Renal pelvis (tissue), 1 donor: ENCODE measurements at regions not wholly inside any gene's neighbourhood (a gene's known extent, or its start where the extent isn't known, plus 50 kb on each side); places are given as distances from the start of the nearest gene placed in this dataset.
"Not testable (repeated sequence)": the region's sequence is repeated elsewhere in the genome, so short reads cannot be mapped to it uniquely, and the experiment has no call there.

ENCODE experiments used
- DNase-seq: peaks from one replicate; pipeline ENCODE4 v3.0.0-alpha.2; 2013

DNA sequence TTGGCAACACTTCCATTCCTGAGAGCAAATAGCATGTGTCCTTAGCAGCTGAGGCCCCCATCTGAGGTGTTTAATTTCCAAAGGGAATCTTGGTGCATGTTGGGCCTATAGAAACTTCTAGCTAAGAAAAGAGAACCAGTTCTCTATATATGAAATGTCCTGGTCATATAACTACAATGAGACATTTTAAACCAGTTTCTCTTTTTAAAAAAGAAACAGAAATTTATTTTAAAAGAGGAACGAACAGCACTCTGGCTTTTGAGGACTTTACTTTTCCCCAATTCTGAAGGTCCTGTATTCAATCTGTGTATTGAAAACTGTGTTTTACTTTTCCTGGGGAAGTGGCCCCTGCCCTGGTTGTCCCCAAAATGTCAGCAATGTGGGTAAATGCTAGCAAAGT lies 94.0 kb upstream of the FOXN2 start:
- no peak for DNase-seq

DNA sequence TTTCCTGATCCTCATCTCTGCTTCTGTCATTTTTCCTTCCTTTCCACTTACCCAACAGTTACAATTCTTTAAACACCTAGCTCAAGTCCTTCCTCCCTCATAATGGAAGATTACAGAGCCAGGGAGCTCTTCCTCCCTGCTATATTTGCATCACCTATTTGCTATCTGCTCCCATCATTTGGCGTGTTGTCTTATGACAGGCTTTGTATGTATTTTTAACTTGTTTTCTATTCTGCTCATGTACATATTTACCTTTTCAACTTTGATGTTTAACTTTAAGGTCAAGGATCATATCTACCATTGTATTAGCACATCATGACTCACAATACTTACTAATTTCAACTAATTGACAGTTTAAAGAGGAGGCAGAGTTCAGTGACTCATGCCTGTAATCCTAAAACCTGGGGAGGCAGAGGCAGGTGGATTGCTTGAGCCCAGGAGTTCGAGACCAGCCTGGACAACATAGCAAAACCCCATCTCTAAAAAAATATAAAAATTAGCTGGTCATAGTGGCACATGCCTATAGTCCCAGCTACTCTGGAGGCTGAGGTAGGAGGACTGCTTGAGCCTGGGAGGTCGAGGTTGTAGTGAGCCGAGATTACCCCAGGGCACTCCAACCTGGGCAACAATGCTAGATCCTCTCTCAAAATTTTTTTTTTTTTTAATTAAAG lies 92.5 kb upstream of the FOXN2 start:
- no peak for DNase-seq

DNA sequence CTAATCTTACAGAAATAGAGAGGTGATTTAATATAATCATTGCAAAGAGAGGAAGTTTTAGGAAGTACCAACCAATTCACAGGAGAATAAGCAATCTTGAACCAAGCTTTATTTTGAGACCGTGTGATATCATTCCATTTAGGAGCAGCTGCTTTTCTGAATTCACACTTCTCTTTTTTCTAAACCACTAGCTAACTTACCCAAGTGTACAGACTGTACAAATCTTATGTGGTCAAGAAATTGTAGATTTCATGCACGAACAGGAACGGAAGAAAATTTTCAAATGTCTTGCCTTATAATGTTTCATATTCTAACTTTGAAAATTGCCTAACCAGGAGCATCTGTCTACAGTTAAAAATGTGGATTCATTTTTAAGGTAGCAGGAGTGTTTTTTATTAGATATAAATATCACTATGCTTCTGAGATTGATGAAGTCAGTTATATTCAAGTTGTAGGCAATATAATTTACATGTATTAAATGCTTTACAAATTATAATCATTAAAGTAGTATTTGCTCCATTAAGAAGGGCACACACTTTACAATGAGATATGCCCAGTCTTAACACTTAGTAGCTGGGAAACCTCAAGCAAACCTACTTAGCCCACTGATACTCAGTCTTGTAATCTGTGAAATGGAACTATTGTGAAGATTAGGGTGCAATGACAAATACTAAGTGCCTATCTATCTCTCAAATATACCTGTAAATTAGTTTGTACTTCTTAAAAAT lies 86.7 kb upstream of the FOXN2 start:
- no peak for DNase-seq

DNA sequence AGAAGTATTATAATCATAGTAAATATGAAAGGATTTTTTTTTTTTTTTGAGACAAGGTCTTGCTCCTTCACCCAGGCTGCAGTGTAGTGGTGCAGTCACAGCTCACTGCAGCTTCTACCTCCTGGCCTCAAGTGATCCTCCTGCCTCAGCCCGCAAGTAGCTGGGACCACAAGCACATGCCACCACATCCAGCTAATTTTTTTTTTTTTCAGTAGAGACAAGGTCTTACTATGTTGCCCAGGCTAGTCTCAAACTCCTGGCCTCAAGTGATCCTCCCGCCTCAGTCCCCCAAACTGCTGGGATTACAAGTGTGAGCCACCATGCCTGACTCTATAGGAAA lies 86.2 kb upstream of the FOXN2 start:
- DNase-seq: no peak

DNA sequence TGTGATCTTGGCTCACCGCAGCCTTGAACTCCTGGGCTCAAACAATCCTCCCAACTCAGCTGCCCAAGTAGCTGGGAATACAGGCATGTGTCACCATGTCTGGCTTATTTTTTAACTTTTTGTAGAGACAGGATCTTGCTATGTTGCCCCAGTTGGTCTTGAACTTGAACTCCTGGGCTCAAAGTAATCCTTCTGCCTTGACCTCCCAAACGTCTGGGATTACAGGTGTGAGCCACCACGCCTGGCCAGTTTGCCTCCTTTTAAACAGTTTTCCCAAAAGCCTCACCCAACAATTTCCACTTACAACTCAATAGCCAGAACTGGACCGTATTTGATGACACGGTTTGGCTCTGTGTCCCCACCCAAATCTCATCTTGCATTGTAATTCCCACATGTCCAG lies 85.4 kb upstream of the FOXN2 start:
- DNase-seq: no peak

DNA sequence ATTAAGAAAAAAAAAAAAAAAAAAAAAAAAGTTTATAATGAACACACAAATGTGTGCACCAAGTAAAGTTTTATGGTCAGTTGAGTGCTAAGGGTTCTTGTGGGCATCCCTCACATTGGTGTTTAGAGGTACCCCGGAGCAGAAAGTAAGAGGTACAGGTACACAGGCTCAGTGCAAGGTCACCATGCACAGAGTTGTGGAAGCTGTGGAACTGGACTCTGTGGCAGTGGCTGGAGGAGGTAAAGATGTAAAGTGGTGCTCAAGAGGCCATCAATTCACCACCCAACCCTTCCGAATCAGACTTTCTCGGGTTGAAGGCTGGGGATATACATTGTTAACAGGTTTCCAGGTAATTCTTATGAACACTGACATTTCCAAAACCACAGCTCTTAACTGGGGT lies 83.6 kb upstream of the FOXN2 start:
- no peak for DNase-seq

DNA sequence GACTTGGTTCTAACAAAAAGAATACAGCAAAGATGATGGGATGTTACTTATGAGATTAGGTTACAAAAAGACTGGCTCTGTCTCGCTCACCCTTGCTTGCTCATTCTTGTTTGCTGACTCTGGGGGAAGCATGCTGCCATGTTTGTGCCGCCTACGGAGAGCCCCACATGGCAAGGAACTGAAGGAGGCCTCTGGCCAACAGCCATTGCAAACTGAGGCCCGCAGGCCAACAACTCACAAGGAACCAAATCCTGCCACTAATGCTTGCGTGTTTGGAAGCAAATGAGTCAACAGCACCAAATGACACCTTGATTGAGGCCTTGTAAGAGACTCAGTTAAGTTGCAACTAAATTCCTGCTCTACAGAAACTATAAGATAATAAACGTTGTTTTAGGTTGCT lies 82.1 kb upstream of the FOXN2 start:
- DNase-seq: no peak

DNA sequence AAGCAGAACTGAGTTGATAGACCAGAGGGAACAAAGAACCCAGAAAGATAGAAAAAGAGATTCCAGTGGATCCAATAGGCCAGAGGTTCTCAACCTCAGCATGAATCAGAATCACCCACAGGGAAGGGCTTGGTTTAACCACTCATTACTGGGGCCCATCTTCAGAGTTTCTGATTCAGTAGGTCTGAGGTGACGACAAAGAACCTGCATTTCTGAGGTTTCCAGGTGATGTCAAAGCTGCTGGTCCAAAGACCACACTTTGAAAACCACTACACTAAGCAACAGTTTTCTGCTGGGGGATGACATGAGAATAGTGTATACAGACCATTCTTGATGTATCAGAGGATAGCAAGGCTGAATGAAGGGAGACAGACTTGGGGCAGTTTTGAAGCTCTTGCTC lies 81.5 kb upstream of the FOXN2 start:
- no peak for DNase-seq

DNA sequence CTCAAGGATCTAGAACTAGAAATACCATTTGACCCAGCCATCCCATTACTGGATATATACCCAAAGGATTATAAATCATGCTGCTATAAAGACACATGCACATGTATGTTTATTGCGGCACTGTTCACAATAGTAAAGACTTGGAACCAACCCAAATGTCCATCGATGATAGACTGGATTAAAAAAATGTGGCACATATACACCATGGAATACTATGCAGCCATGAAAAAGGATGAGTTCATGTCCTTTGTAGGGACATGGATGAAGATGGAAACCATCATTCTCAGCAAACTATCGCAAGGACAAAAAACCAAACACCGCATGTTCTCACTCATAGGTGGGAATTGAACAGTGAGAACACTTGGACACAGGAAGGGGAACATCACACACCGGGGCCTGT lies 80.7 kb upstream of the FOXN2 start:
- DNase-seq: not testable (repeated sequence)

DNA sequence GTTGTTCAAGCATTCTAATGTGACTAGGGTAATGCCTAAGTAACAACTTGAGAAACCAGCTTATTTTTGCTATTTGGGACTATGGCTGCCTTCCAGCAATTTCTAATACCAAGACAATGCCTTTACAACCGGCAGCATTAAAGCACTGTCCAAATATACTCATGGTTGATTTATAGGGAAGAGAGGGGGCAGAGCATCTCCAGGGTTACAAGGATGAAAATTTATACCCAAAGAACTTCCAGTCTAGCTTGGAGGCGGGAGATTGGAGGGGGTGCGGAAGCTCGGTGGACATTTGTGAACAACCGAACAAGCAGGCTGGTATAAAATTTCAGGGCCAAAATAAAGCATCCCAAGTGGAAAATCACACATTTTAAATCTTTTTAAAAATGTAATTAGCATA lies 79.4 kb upstream of the FOXN2 start:
- DNase-seq: peak; percentile 44

DNA sequence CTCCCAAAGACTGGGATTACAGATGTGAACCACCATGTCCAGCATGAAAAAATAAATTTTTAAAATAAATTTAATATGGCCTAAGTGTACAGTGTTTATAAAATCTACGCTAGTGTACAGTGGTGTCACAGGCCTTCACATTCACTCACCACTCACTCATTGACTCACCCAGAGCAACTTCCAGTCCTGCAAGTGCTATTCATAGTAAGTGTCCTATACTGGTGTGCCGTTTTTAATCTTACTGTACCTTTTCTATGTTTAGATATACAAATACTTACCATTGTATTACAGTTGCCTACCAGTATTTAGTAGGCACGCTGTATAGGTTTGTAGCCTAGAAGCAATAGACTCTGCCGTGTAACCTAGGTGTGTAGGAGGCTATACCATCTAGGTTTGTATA lies 76.1 kb upstream of the FOXN2 start:
- no peak for DNase-seq

DNA sequence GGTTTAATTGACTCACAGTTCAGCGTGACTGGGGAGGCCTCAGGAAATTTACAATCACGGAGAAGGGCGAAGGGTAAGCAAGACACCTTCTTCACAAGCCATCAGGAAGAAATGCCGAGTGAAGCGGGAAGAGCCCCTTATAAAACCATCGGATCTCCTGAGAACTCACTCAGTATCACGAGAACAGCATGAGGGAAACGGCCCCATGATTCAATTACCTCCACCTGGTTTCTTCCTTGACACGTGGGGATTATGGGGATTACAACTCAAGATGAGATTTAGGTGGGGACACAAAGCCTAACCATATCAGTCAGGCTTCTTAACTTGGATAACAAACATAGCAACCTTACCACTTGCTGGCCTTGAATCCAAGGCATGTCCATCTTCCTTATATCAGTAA lies 73.6 kb upstream of the FOXN2 start:
- DNase-seq: no peak

DNA sequence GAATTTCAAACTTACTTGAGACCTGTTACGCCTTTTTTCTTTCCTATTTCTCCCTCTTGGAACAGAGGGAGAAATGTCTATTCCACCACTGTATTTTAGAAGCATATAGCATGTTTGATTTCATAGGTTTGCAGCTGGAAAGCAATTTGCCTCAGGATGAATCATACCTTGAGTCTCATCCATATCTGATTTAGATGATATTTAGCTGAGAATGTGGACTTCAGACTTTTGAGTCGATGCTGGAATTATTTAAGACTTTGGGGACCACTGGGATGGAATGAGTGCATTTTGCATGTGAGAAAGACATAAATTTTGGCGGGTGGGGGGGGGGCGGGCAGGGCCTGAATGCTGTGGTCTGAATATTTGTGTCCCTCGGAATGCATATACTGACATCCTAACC lies 67.3 kb upstream of the FOXN2 start:
- DNase-seq: no peak

DNA sequence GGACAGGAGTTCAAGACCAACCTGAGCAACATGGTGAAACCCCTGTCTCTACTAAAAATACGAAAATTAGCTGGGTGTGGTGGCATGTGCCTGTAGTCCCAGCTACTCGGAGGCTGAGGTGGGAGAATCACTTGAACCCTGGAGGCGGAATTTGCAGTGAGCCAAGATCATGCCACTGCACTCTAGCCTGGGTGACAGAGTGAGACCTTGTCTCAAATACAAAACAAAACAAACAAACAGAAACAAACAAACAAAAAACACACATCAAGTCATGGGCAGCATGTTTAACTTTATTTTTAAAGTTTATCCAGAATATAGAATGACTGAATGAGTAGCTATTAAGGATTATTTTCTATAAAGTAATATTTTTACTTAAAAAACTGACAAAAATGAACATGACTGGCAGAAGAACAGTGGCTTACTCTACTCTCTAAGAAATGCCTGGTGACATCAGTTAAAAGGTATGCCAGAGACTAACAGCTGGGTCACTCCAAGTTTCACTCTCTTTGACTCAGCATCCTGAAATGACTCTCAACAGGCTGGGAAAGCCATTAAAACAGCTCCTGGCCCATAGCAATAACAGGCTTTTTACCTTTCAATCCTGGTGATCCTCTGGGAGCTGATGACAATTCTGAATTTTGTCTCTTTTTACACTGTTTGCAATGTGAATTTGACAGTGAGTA lies 66.1 kb upstream of the FOXN2 start:
- DNase-seq: peak; percentile 54

DNA sequence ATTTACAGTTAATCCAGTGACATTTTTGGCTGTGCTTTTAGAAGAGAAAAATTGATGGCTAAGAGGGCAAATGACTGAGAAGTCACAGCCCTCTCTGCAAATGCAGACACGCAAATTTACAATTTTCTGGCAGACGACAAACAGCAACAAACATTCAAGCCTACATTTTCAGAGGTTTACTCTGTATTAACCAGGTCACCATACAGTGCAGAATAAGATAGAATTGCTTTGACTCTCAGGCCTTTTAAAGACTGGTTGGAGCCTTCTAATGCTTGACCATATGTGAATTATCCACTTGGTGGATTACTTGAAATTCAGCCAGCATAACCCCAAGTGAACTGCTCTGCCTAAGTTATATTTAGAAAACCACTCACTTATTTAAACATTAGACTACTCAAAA lies 65.5 kb upstream of the FOXN2 start:
- DNase-seq: peak; percentile 86

DNA sequence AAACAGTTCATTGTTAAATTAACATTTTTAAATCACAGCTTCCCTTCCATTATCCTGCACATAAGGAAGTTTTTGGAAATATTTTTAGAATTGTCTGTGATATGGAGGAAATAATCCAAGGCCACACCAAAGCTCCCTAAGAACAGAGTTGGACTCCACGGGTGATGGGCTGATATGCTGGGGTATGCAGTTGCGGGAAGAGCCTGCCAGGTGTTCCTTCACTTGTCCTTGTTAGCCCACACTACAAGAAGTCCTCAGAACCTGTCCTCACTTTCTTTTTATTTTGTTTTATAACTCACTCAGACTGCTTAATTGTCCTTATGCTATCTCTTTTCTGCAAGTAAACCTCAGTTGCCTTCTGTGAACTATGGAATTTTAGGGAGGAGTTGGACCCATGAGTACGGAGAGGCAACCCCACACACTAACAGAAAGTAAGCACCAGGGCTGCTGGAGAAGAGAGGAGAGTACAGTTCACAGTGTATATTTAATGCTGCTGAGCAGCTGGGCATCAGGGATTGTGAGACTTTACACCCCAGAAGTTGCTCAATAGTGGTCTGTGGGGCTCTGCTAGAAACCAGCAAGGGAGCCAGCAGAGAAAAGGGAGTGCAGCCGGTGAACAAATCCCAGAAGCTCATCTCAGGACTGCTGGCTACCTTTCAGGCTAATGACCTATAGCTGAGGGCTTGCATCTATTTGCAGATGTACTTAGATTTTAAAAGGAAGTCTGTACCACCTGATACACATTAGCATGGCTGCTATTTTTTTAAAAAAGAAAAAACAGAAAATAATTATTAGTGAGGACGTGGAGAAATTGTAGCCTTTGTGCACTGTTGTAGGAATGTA lies 64.6 kb upstream of the FOXN2 start:
- DNase-seq: peak; percentile 10

DNA sequence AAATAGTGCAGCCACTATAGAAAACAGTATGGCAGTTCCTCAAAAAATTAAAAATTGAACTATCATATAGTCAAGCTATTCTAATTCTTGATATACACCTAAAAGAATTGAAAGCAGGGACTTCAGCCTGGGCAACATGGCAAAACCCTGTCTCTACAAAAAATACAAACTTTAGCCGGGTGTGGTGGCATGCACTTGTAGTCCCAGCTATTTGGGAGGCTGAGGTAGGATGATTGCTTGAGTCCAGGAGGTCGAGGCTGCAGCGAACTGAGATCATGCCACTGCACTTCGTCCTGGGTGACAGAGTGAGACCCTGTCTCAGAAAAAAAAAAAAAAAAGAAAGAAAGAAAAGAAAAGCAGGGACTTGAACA lies 64.0 kb upstream of the FOXN2 start:
- no peak for DNase-seq

DNA sequence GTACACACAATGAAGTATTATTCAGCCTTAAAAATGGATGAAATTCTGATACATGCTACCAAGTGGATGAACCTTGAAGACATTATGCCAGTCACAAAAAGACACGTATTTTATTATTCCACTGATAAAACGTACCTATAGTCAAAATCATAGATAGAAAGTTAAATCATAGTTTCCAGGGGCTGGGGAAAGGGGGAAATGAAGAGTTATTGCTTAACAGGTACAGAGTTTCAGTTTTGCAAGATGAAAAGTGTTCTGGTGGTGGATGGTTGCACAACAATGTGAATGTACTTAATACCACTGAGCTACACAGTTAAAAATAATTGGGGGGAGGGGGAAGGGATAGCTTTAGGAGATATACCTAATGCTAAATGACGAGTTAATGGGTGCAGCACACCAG lies 63.5 kb upstream of the FOXN2 start:
- DNase-seq: no peak

DNA sequence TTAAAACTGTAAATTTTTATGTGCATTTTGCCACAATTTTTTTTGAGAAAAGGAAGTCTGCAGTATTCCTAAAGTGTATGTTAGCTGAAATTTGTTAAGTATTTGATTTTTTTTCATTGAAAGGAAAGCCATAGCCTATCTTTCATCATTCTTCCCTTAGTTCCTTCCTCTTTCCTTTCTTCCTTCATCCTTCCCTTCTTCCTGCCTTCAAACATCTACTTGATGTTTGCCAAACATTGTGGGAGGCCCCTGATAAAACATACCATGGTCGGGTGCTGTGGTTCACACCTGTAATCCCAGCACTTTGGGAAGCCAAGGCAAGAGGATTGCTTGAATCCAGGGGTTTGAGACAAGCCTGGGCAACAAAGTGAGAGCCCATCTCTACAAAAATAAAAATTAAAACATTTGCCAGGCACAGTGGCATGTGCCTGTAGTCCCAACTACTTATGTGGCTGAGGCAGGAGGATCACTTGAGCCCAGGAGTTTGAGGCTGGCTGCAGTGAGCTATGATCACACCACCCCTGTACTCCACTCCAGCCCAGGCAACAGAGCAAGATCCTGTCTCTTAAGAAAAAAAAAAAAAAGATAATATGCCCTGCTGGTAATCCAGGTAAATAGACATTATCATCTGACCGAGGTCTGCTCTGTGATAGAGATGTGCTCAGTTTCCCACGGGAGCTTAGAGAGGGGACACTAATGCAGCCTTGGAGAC lies 62.9 kb upstream of the FOXN2 start:
- DNase-seq: no peak

DNA sequence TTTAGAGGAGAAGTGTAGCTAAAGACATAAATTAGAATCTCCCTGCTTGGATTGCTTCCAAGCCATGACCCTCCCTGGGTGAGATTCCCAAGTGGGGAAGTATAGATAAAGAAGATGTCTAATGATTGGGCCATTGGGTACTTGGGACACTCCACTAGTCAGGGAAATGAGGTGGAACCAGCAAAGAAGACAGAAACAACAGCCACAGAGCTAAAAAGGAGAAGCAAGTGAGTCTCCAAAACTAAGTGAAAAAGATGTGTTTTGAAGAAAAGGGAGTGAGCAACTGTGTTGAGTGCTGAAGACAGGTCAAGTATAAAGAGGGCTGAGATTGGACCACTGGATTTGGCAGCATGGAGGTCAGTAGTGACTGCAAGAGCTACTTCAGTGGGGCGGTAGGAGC lies 61.2 kb upstream of the FOXN2 start:
- no peak for DNase-seq

DNA sequence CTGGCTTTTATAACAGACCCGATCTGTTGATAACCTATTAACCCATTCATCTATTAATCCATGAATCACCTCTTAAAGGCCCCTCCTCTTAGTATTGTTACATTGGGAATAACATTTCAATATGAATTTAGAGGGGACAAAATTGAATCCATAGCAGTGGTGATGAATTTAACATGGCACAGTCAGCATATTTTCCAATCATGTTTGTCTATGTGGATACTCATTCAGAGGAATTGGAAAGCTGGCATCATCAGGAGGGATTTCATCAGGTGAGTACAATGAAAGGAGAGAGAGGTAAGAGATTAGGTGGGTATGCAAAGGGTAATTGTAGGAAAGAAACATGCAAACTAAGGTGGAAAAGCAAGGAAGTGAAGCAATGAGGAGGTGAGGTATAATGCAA lies 59.6 kb upstream of the FOXN2 start:
- DNase-seq: no peak

DNA sequence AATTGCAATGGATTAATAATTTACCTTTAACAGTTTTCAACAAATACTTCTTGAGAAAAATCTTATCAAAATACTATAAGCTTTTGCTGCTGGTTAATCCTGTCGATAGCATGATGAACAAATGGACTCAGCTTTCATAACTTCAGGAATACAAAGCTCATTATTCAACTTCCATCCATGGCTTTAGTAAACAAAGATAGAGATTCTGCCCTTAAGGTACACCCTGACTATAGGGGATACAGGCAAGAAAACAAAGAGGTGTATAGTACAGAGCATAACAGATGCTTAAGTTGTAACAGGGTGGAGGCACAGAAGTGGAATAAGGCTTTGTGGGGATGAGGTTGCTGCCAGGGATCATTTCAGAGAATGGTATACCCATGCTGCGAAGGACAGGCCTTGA lies 57.0 kb upstream of the FOXN2 start:
- DNase-seq: no peak
